Liver (tissue), 8 donors: ENCODE measurements at regions not wholly inside any gene's neighbourhood (a gene's known extent, or its start where the extent isn't known, plus 50 kb on each side); places are given as distances from the start of the nearest gene placed in this dataset.

Experiments
- DNase-seq: peaks from one replicate; pipeline ENCODE4 v3.0.0-alpha.2; 2017; ENCODE audit warnings: low spot score
- H3K27ac ChIP-seq, 2 donors: one replicate each; pipeline ENCODE4 v1.7.0; 2013; ENCODE audit warnings: inconsistent platforms in 2 of 2, low read length in 2 of 2, control low read depth in 1 of 2, low read depth in 1 of 2, mild to moderate bottlenecking in 1 of 2
- H3K27me3 ChIP-seq, 4 donors: one replicate each; pipeline versions ENCODE4 v1.6.1 to v1.7.0; 2013; ENCODE audit warnings: low read length in 3 of 4, inconsistent platforms in 1 of 4, mild to moderate bottlenecking in 1 of 4, moderate library complexity in 1 of 4; ENCODE audit not compliant: control insufficient read depth in 4 of 4, insufficient read depth in 4 of 4
- H3K36me3 ChIP-seq, 4 donors: one replicate each; pipeline versions ENCODE4 v1.6.1 to v1.7.0; 2013; ENCODE audit warnings: low read length in 3 of 4, mild to moderate bottlenecking in 3 of 4, low read depth in 1 of 4, moderate library complexity in 1 of 4; ENCODE audit not compliant: control insufficient read depth in 4 of 4, insufficient read depth in 3 of 4
- H3K4me1 ChIP-seq, 4 donors: one replicate each; pipeline versions ENCODE4 v1.6.1 to v1.7.0; 2013; ENCODE audit warnings: low read length in 3 of 4, mild to moderate bottlenecking in 3 of 4, moderate library complexity in 1 of 4; ENCODE audit not compliant: control insufficient read depth in 4 of 4, insufficient read depth in 4 of 4
- H3K4me3 ChIP-seq, 3 donors: one replicate each; pipeline versions ENCODE4 v1.6.1 to v1.7.0; 2013; ENCODE audit warnings: low read length in 3 of 3, control low read depth in 1 of 3, low read depth in 1 of 3, mild to moderate bottlenecking in 1 of 3
- H3K9ac ChIP-seq, 2 donors: one replicate each; pipeline ENCODE4 v1.7.0; 2013; ENCODE audit warnings: low read length in 2 of 2, mild to moderate bottlenecking in 2 of 2, moderate library complexity in 2 of 2, control low read depth in 1 of 2, low read depth in 1 of 2
- H3K9me3 ChIP-seq, 4 donors: one replicate each; pipeline versions ENCODE4 v1.6.1 to v1.7.0; 2013; ENCODE audit warnings: low read length in 3 of 4; ENCODE audit not compliant: control insufficient read depth in 4 of 4
- ATF3 ChIP-seq: IDR thresholded peaks from 2 replicates; pipeline ENCODE4 v1.6.1; 2016; ENCODE audit warnings: antibody characterized with exemption
- CTCF ChIP-seq: fragments of 150-350 bp; IDR thresholded peaks from 2 replicates; pipeline ENCODE4 v1.5.1; 2017; ENCODE audit warnings: improper control_type of control experiment, low read depth, low read length; ENCODE audit not compliant: missing input control
- EGR1 ChIP-seq, 2 donors: IDR thresholded peaks; 2 replicates each; pipeline ENCODE4 v1.6.1; 2016 to 2018; ENCODE audit warnings: antibody characterized with exemption in 2 of 2, low read depth in 2 of 2
- FOXA1 ChIP-seq: IDR thresholded peaks from 2 replicates; pipeline ENCODE4 v1.6.1; 2016; ENCODE audit warnings: antibody characterized with exemption
- FOXA2 ChIP-seq: IDR thresholded peaks from 2 replicates; pipeline ENCODE4 v1.6.1; 2016; ENCODE audit warnings: antibody characterized with exemption
- GABPA ChIP-seq, 2 donors: IDR thresholded peaks in 1 of 2; conservative IDR thresholded peaks in 1 of 2; 2 replicates each; pipeline ENCODE4 v1.6.1; 2016; ENCODE audit warnings: antibody characterized with exemption in 2 of 2, mild to moderate bottlenecking in 1 of 2, moderate library complexity in 1 of 2
- HNF4A ChIP-seq, 2 donors: conservative IDR thresholded peaks; 2 replicates each; pipeline ENCODE4 v1.6.1; 2016; ENCODE audit warnings: antibody characterized with exemption in 2 of 2, mild to moderate bottlenecking in 2 of 2
- HNF4G ChIP-seq: IDR thresholded peaks from 2 replicates; pipeline ENCODE4 v1.6.1; 2016; ENCODE audit warnings: antibody characterized with exemption
- MAX ChIP-seq: IDR thresholded peaks from 2 replicates; pipeline ENCODE4 v1.6.1; 2016; ENCODE audit warnings: antibody characterized with exemption
- NR2F2 ChIP-seq: IDR thresholded peaks from 2 replicates; pipeline ENCODE4 v1.6.1; 2016; ENCODE audit warnings: antibody characterized with exemption
- RAD21 ChIP-seq, 2 donors: IDR thresholded peaks; 2 replicates each; pipeline ENCODE4 v1.6.1; 2016; ENCODE audit warnings: antibody characterized with exemption in 2 of 2, mild to moderate bottlenecking in 2 of 2
- REST ChIP-seq: IDR thresholded peaks from 2 replicates; pipeline ENCODE4 v1.6.1; 2016; ENCODE audit warnings: antibody characterized with exemption, mild to moderate bottlenecking
- RXRA ChIP-seq, 2 donors: IDR thresholded peaks; 2 replicates each; pipeline ENCODE4 v1.6.1; 2017 to 2018; ENCODE audit warnings: antibody characterized with exemption in 2 of 2, mild to moderate bottlenecking in 1 of 2
- ZBTB33 ChIP-seq: IDR thresholded peaks from 2 replicates; pipeline ENCODE4 v1.6.1; 2016; ENCODE audit warnings: antibody characterized with exemption
- WGBS: extraction: QIAGEN DNeasy Blood & Tissue Kit; methylation state at CpG from one replicate; pipeline ENCODE4 v1.1.7; 2013; 5-methylcytosine and 5-hydroxymethylcytosine counted together
- donor health status: healthy.
- donor health status: healthy.
- donor health status: healthy.
- donor health status: healthy.
- donor health status: healthy.

- TF ChIP-seq NR2F2 (no peak), FOXA1 (no peak), FOXA2 (no peak), MAX (no peak), ZBTB33 (no peak)
- no peaks in the 10 kb centered on the region for H3K36me3 ChIP-seq
- H3K9me3 ChIP-seq, result no peaks in the 10 kb centered on the region
- no peaks in the 10 kb centered on the region for H3K4me1 ChIP-seq
- no peak overlapping the region for H3K4me3 ChIP-seq
- H3K9ac ChIP-seq, result no peak overlapping the region
- H3K27ac ChIP-seq, result no peak overlapping the region
- H3K27me3 ChIP-seq, result no peaks in the 10 kb centered on the region
- DNase-seq, result no peak
Measured at GRCh38 chr3:94665922-94666321, 603.1 kb downstream of the NSUN3 start.

- TF ChIP-seq RXRA (IDR thresholded peaks at IDR 0.05), result no peak
- TF ChIP-seq GABPA (IDR thresholded peaks at IDR 0.05 in 1 of 2, conservative IDR thresholded peaks at IDR 0.05 in 1 of 2), result no peak
- H3K27ac ChIP-seq, result no peak overlapping the region
- H3K36me3 ChIP-seq, result no peaks in the 10 kb centered on the region
- no peaks in the 10 kb centered on the region for H3K9me3 ChIP-seq
- H3K4me1 ChIP-seq, result no peaks in the 10 kb centered on the region
- H3K27me3 ChIP-seq, result no peaks in the 10 kb centered on the region
- H3K4me3 ChIP-seq, result no peak overlapping the region
- no peak for DNase-seq
- H3K9ac ChIP-seq, result no peak overlapping the region
Measured at GRCh38 chr3:94671078-94671477, 608.2 kb downstream of the NSUN3 start.

GRCh38 chr3:94673876-94674275, 611.0 kb downstream of the NSUN3 start:
- DNase-seq, result no peak
- Histone ChIP-seq H3K36me3 (no peaks in the 10 kb centered on the region), H3K4me3 (no peak overlapping the region), H3K9ac (no peak overlapping the region), H3K9me3 (peaks cover 0 to 4% (median 0%) of the 10 kb centered on the region in 4 donors), H3K4me1 (no peaks in the 10 kb centered on the region), H3K27ac (no peak overlapping the region), H3K27me3 (no peaks in the 10 kb centered on the region)
- WGBS, result 96% methylated on average over 1 of the region's 1 CpG
- TF ChIP-seq ZBTB33 (no peak), HNF4A (conservative IDR thresholded peaks at IDR 0.05) (no peak), NR2F2 (no peak), RAD21 (IDR thresholded peaks at IDR 0.05) (no peak), CTCF (no peak), HNF4G (no peak), GABPA (IDR thresholded peaks at IDR 0.05 in 1 of 2, conservative IDR thresholded peaks at IDR 0.05 in 1 of 2) (no peak), RXRA (IDR thresholded peaks at IDR 0.05) (no peak), FOXA1 (no peak), REST (no peak), EGR1 (IDR thresholded peaks at IDR 0.05; ENCODE audit: low read depth in 2 of 2) (no peak), MAX (no peak), ATF3 (no peak)
